H1 (cell line): ENCODE measurements at regions not wholly inside any gene's neighbourhood (a gene's known extent, or its start where the extent isn't known, plus 50 kb on each side); places are given as distances from the start of the nearest gene placed in this dataset.
A peak's percentile ranks its signal among the peaks of the same experiment; 100 is the strongest.

Experiments
- CTCF ChIA-PET: fragments of 300-600 bp; sonication (Branson Sonifier 250); formaldehyde crosslinking; loops from one replicate; lab custom pipeline; 2021; ENCODE audit not compliant: partially characterized antibody; lab: Charles Lee
- POLR2A ChIA-PET: fragments of 300-600 bp; sonication (Branson Sonifier 250); formaldehyde crosslinking; loops from one replicate; lab custom pipeline; 2021; ENCODE audit warnings: inconsistent platforms; ENCODE audit not compliant: partially characterized antibody; lab: Charles Lee
- DNase-seq, 2 experiments: peaks; one replicate each; pipeline versions ENCODE4 v3.0.0 to v3.0.0-alpha.2; 2010 to 2022; ENCODE audit warnings: low spot score in 2 of 2, low read depth in 1 of 2, mixed read lengths in 1 of 2
- FAIRE-seq: peaks from 2 replicates; lab custom pipeline; 2011; peaks lifted over from hg19 to GRCh38; lab: Jason Lieb, UNC
- H2AFZ ChIP-seq: 2 replicates; pipeline ENCODE4 v1.8.1; 2012; ENCODE audit warnings: low read length, inconsistent platforms
- H2AK5ac ChIP-seq: 2 replicates; pipeline ENCODE4 v1.6.1; 2013; ENCODE audit warnings: low read depth, low read length
- H2BK120ac ChIP-seq: replicated peaks from 2 replicates; pipeline ENCODE3; 2013; ENCODE audit warnings: low read depth, low read length, inconsistent platforms
- H2BK12ac ChIP-seq: 2 replicates; pipeline ENCODE4 v1.6.1; 2013; ENCODE audit warnings: low read depth, low read length
- H2BK15ac ChIP-seq: 2 replicates; pipeline ENCODE4 v1.6.1; 2013; ENCODE audit warnings: low read length
- H2BK20ac ChIP-seq: 2 replicates; pipeline ENCODE4 v1.6.1; 2013; ENCODE audit warnings: low read length
- H2BK5ac ChIP-seq: 2 replicates; pipeline ENCODE4 v1.6.1; 2013; ENCODE audit warnings: low read depth, low read length
- H3K14ac ChIP-seq: 2 replicates; pipeline ENCODE4 v1.6.1; 2013; ENCODE audit warnings: inconsistent platforms; ENCODE audit not compliant: insufficient read length
- H3K18ac ChIP-seq: 2 replicates; pipeline ENCODE4 v1.6.1; 2013; ENCODE audit warnings: low read length; ENCODE audit errors: extremely low read depth
- H3K23ac ChIP-seq: 2 replicates; pipeline ENCODE4 v1.6.1; 2013; ENCODE audit warnings: inconsistent platforms; ENCODE audit not compliant: insufficient read length
- H3K23me2 ChIP-seq: 2 replicates; pipeline ENCODE4 v1.6.1; 2013; ENCODE audit warnings: low read depth, low read length
- H3K27ac ChIP-seq: 2 replicates; pipeline ENCODE4 v1.6.1; 2011; ENCODE audit warnings: low read depth, low read length, inconsistent platforms
- H3K27me3 ChIP-seq, 4 experiments: replicated peaks in 1 of 4; 1 replicate in 1 of 4; 2 replicates in 3 of 4; pipeline versions ENCODE4 v1.6.1 to v1.8.1; 2011 to 2013; ENCODE audit warnings: low read length in 3 of 4, mild to moderate bottlenecking in 3 of 4, inconsistent platforms in 2 of 4, mixed read lengths in 2 of 4, moderate library complexity in 1 of 4; ENCODE audit not compliant: control insufficient read depth in 3 of 4, insufficient read depth in 3 of 4; ENCODE audit errors: extremely low read depth in 1 of 4
- H3K36me3 ChIP-seq, 4 experiments: 2 replicates each; pipeline versions ENCODE4 v1.6.1 to v1.8.1; 2011 to 2013; ENCODE audit warnings: mild to moderate bottlenecking in 4 of 4, low read length in 3 of 4, moderate library complexity in 2 of 4, control low read depth in 1 of 4, inconsistent platforms in 1 of 4; ENCODE audit not compliant: insufficient read depth in 4 of 4, control insufficient read depth in 2 of 4
- H3K4ac ChIP-seq: replicated peaks from 2 replicates; pipeline ENCODE3; 2013; ENCODE audit warnings: low read length, low read depth, mixed read lengths, inconsistent platforms; ENCODE audit not compliant: insufficient read length
- H3K4me1 ChIP-seq, 4 experiments: replicated peaks in 1 of 4; 1 replicate in 1 of 4; 2 replicates in 3 of 4; pipeline versions ENCODE4 v1.6.1 to v1.8.1; 2011 to 2013; ENCODE audit warnings: low read length in 3 of 4, inconsistent platforms in 2 of 4, mixed read lengths in 1 of 4; ENCODE audit not compliant: insufficient read depth in 4 of 4, control insufficient read depth in 3 of 4
- H3K4me2 ChIP-seq, 2 experiments: 2 replicates each; pipeline versions ENCODE4 v1.6.1 to v1.8.1; 2011 to 2013; ENCODE audit warnings: low read depth in 2 of 2, low read length in 2 of 2, control low read depth in 1 of 2, inconsistent platforms in 1 of 2, mild to moderate bottlenecking in 1 of 2; ENCODE audit not compliant: insufficient read depth in 1 of 2
- H3K4me3 ChIP-seq, 4 experiments: fragments of 200-600, 300-600 bp in 1 of 4; sonication (generic), shearing (Covaris generic), sonication (Bioruptor Twin) in 1 of 4; 2 replicates each; pipeline versions ENCODE4 v1.5.1 to v1.8.1; 2011 to 2016; ENCODE audit warnings: low read length in 4 of 4, low read depth in 3 of 4, control low read depth in 2 of 4, inconsistent platforms in 2 of 4, mild to moderate bottlenecking in 2 of 4, mixed read lengths in 1 of 4, moderate library complexity in 1 of 4; ENCODE audit not compliant: insufficient read depth in 2 of 4; ENCODE audit errors: extremely low read depth in 1 of 4
- H3K56ac ChIP-seq: replicated peaks from 2 replicates; pipeline ENCODE3; 2013; ENCODE audit warnings: low read depth, mild to moderate bottlenecking, mixed read lengths, low read length, inconsistent platforms; ENCODE audit not compliant: insufficient read length
- H3K79me1 ChIP-seq: 2 replicates; pipeline ENCODE4 v1.6.1; 2013; ENCODE audit warnings: low read depth, low read length, control low read depth
- H3K79me2 ChIP-seq, 2 experiments: 2 replicates each; pipeline versions ENCODE4 v1.6.1 to v1.8.1; 2012 to 2013; ENCODE audit warnings: low read length in 2 of 2, mild to moderate bottlenecking in 2 of 2, inconsistent platforms in 1 of 2; ENCODE audit not compliant: insufficient read depth in 2 of 2, control insufficient read depth in 1 of 2
- H3K9ac ChIP-seq, 4 experiments: replicated peaks in 1 of 4; 1 replicate in 1 of 4; 2 replicates in 3 of 4; pipeline versions ENCODE4 v1.6.1 to v1.8.1; 2011 to 2013; ENCODE audit warnings: low read depth in 3 of 4, low read length in 3 of 4, control low read depth in 2 of 4, mild to moderate bottlenecking in 2 of 4, moderate library complexity in 2 of 4, inconsistent platforms in 1 of 4; ENCODE audit errors: extremely low read depth in 1 of 4
- H3K9me3 ChIP-seq, 2 experiments: 2 replicates each; pipeline versions ENCODE4 v1.6.1 to v1.8.1; 2012 to 2013; ENCODE audit warnings: mild to moderate bottlenecking in 2 of 2, moderate library complexity in 2 of 2, control low read depth in 1 of 2, inconsistent platforms in 1 of 2, low read depth in 1 of 2, low read length in 1 of 2, mixed read lengths in 1 of 2; ENCODE audit not compliant: insufficient read depth in 2 of 2
- H4K20me1 ChIP-seq, 2 experiments: replicated peaks in 1 of 2; 2 replicates each; pipeline versions ENCODE3 to v1.8.1; 2011 to 2013; ENCODE audit warnings: inconsistent platforms in 2 of 2, low read length in 2 of 2, mild to moderate bottlenecking in 1 of 2; ENCODE audit not compliant: insufficient read depth in 2 of 2, control insufficient read depth in 1 of 2
- H4K5ac ChIP-seq: 2 replicates; pipeline ENCODE4 v1.6.1; 2013; ENCODE audit warnings: low read length, low read depth, mixed read lengths, inconsistent platforms; ENCODE audit not compliant: insufficient read length
- H4K8ac ChIP-seq: 2 replicates; pipeline ENCODE4 v1.8.0; 2013; ENCODE audit warnings: mild to moderate bottlenecking, moderate library complexity, low read length, inconsistent platforms; ENCODE audit not compliant: insufficient read depth; ENCODE audit errors: extremely low read depth
- H4K91ac ChIP-seq: replicated peaks from 2 replicates; pipeline ENCODE3; 2013; ENCODE audit warnings: low read length, mixed read lengths, inconsistent platforms; ENCODE audit not compliant: insufficient read length
- BRCA1 ChIP-seq: IDR thresholded peaks from 2 replicates; pipeline ENCODE4 v1.6.1; 2012; ENCODE audit warnings: low read depth, low read length, improper control_type of control experiment
- CREB1 ChIP-seq: IDR thresholded peaks from 2 replicates; pipeline ENCODE4 v1.6.1; 2012; ENCODE audit warnings: inconsistent platforms
- HDAC2 ChIP-seq, 2 experiments: fragments of 300-600 bp in 1 of 2; sonication (generic) in 1 of 2; IDR thresholded peaks; 2 replicates each; pipeline ENCODE4 v1.6.1; 2011 to 2012; ENCODE audit warnings: low read depth in 2 of 2, low read length in 2 of 2, mild to moderate bottlenecking in 2 of 2, moderate library complexity in 2 of 2, borderline replicate concordance in 1 of 2, inconsistent platforms in 1 of 2
- HDAC6 ChIP-seq: IDR thresholded peaks from one replicate; pipeline ENCODE4 v1.7.1; 2012; ENCODE audit warnings: low read depth, mild to moderate bottlenecking, inconsistent platforms, low read length, moderate library complexity
- JUN ChIP-seq: IDR thresholded peaks from 2 replicates; pipeline ENCODE4 v1.6.1; 2011; ENCODE audit warnings: low read depth, mild to moderate bottlenecking, improper control_type of control experiment, low read length
- NANOG ChIP-seq: IDR thresholded peaks from 2 replicates; pipeline ENCODE4 v1.6.1; 2011; ENCODE audit warnings: low read length, low read depth, mild to moderate bottlenecking, inconsistent platforms; ENCODE audit not compliant: insufficient read depth, poor library complexity, severe bottlenecking
- PHF8 ChIP-seq: fragments of 200-600 bp; sonication (generic); conservative IDR thresholded peaks from 2 replicates; pipeline ENCODE4 v1.7.1; 2012; ENCODE audit warnings: low read depth, mild to moderate bottlenecking, inconsistent platforms, low read length, moderate library complexity
- POLR2A ChIP-seq, 2 experiments: IDR thresholded peaks; 1 replicate in 1 of 2; 2 replicates in 1 of 2; pipeline ENCODE4 v1.6.1; 2011; ENCODE audit warnings: low read depth in 2 of 2, low read length in 2 of 2, mild to moderate bottlenecking in 2 of 2; ENCODE audit errors: control extremely low read depth in 1 of 2
- RFX5 ChIP-seq: IDR thresholded peaks from 2 replicates; pipeline ENCODE4 v1.6.1; 2011; ENCODE audit warnings: low read depth, low read length, improper control_type of control experiment, borderline replicate concordance
- RNF2 ChIP-seq: fragments of 200-900, 300-1000 bp; sonication (generic); IDR thresholded peaks from 2 replicates; pipeline ENCODE4 v1.7.1; 2016; ENCODE audit warnings: borderline replicate concordance, low read depth, mild to moderate bottlenecking, antibody characterized with exemption, low read length; ENCODE audit not compliant: poor library complexity, severe bottlenecking; ENCODE audit errors: missing control alignments
- SP4 ChIP-seq: IDR thresholded peaks from 2 replicates; pipeline ENCODE4 v1.6.1; 2012; ENCODE audit warnings: low read length, inconsistent platforms
- WGBS, 2 experiments: shearing (Covaris generic) in 1 of 2; methylation state at CpG; one replicate each; pipeline versions ENCODE4 v1.1.6 to v1.1.7; 2013 to 2015; ENCODE audit warnings: low lambda C conversion rate in 2 of 2, mixed read lengths in 2 of 2, inconsistent platforms in 1 of 2, low coverage in 1 of 2, missing lambda C conversion rate in 1 of 2; ENCODE audit not compliant: insufficient replicate concordance in 2 of 2, insufficient coverage in 1 of 2, insufficient read length in 1 of 2; ENCODE audit errors: extremely low coverage in 1 of 2, missing lambda C conversion rate in 1 of 2; 5-methylcytosine and 5-hydroxymethylcytosine counted together
- TF ChIP-seq, protein P1 (sequence below): IDR thresholded peaks from 2 replicates; pipeline ENCODE4 v1.6.1; 2012; ENCODE audit warnings: inconsistent platforms

DNA sequence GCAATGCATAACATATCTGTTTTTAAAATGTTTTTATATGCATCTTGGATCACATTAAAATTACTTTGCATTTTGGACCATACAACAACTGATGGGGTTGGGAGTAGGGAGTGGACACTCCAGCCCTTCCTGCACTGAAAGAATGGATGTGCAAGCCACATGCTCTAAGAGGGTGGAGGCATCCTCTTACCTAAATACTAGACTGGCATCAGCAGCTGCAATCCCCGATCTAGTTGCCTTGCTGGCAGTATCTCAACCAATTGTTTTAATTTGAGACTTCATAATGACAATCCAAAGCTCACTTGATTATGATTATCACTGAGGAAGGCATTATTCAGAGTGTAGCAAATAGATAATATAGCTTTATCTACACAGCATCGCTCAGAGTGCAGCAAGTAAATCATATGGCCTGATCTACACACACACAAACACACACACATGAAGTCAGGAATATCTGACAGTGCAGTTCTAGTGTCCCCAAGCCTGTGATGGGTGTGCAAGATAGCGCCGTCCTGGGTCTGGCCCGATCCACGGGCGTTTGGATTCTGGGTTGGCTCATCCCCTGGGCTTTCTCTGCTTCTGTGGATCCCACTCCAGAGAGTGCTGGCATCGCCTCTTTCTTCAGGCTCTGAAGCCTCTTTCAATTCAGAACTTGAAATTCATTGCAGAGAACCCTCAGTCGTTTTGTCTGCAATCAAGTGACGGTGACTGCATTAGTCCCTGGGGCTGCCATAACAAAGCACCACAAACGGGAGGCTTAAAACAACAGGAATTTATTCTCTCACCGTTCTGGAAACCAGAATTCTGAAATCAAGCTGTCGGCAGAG, 181.3 kb downstream of the ETS2 start:
- Histone ChIP-seq H2BK120ac (no peak overlapping the region), H3K27me3 (no peaks in the 10 kb centered on the region), H2AFZ (no peak overlapping the region), H3K4me1 (peaks cover 7 to 29% (median 28%) of the 10 kb centered on the region in 4 experiments), H3K36me3 (no peaks in the 10 kb centered on the region), H3K79me2 (no peaks in the 10 kb centered on the region), H4K8ac (no peak overlapping the region), H4K91ac (no peak overlapping the region), H3K4me2 (no peak overlapping the region), H3K9me3 (no peaks in the 10 kb centered on the region), H2BK15ac (no peak overlapping the region), H3K4me3 (no peak overlapping the region), H2BK20ac (no peak overlapping the region), H3K14ac (no peak overlapping the region), H2BK12ac (peak overlapping the region; percentile 55; the same call in 1 of the 2 replicates), H3K23me2 (no peaks in the 10 kb centered on the region), H3K4ac (no peak overlapping the region), H3K27ac (no peak overlapping the region), H4K20me1 (no peaks in the 10 kb centered on the region), H3K56ac (no peak overlapping the region), H2BK5ac (no peak overlapping the region), H3K9ac (no peak overlapping the region; a peak in 1 of 7 replicates), H2AK5ac (no peak overlapping the region), H4K5ac (no peak overlapping the region), H3K23ac (no peak overlapping the region), H3K79me1 (no peaks in the 10 kb centered on the region), H3K18ac (no peak overlapping the region; the same call in 1 of the 2 replicates)
- POLR2A ChIA-PET: no interaction called here
- DNase-seq (no peak), FAIRE-seq (no peak)
- WGBS, 2 experiments: 73% methylated on average over 12 of the region's 13 CpGs; no CpG with 5 or more reads in 1 of the 2 experiments
- CTCF ChIA-PET: interaction anchor here (0.7 to 1.7 kb wide), 2 partner anchors 24 to 119 kb away, joined by 3 read pairs; no protein-coding TSS in a partner anchor
- TF ChIP-seq RNF2: no peak
- TF ChIP-seq POLR2A (IDR thresholded peaks at IDR 0.05; ENCODE audit: control extremely low read depth in 1 of 2, low read depth in 2 of 2, low read length in 2 of 2): no peak
- no peak for TF ChIP-seq HDAC6
- TF ChIP-seq, protein P1, sequence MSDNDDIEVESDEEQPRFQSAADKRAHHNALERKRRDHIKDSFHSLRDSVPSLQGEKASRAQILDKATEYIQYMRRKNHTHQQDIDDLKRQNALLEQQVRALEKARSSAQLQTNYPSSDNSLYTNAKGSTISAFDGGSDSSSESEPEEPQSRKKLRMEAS: no peak
- TF ChIP-seq NANOG: no peak
- no peak for TF ChIP-seq JUN
- no peak for TF ChIP-seq PHF8
- TF ChIP-seq SP4: no peak
- no peak for TF ChIP-seq RFX5
- TF ChIP-seq HDAC2 (IDR thresholded peaks at IDR 0.05; ENCODE audit: borderline replicate concordance in 1 of 2, low read depth in 2 of 2, low read length in 2 of 2): no peak
- no peak for TF ChIP-seq CREB1
- TF ChIP-seq BRCA1: no peak
